Astrocyte (in vitro differentiated cells and primary cell): ENCODE measurements at regions not wholly inside any gene's neighbourhood (a gene's known extent, or its start where the extent isn't known, plus 50 kb on each side); places are given as distances from the start of the nearest gene placed in this dataset.

Experiments used
- EZH2 ChIP-seq: IDR thresholded peaks from 2 replicates; pipeline ENCODE4 v1.6.1; 2012; ENCODE audit warnings: mild to moderate bottlenecking, low read length, inconsistent platforms; ENCODE audit not compliant: insufficient read depth
- TF ChIP-seq, protein P1 (sequence below): IDR thresholded peaks from 2 replicates; pipeline ENCODE4 v1.5.1; 2011; ENCODE audit warnings: low read depth, mild to moderate bottlenecking, inconsistent platforms, low read length, moderate library complexity; ENCODE audit not compliant: insufficient read depth

DNA sequence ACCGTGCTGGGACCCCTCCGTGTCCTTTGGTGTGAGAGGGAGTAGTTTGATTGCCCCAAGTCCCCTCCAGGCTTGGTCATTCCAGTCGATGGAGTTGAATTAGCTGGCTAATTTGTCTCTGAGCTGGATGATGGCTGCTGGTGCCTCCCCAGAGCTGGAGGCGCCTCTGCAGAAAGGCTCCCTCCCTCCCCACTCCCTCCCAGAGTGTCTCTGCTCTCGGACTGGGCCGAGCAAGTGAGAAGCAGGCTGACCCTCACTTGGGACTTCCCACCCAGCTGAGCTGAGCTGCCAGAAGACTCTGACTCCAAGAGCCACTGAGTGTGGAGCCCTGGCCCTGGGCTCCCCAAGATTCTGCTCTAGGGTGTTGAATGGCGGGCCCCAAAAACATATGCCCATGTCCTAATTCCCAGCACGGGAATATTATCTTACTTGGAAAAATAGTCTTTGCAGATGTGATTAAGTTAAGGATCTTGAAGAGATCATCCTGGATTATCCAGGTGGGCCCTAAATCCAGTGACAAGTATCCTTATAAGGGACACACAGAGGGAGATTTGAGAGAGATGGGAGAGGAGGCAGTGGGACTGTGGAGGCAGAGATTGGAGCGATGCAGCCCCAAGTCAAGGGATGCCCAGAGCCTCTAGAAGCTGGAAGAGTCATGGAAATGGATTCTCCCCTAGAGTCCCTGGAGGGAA is 60.7 kb upstream of the TLE3 start:
- TF ChIP-seq, protein P1, sequence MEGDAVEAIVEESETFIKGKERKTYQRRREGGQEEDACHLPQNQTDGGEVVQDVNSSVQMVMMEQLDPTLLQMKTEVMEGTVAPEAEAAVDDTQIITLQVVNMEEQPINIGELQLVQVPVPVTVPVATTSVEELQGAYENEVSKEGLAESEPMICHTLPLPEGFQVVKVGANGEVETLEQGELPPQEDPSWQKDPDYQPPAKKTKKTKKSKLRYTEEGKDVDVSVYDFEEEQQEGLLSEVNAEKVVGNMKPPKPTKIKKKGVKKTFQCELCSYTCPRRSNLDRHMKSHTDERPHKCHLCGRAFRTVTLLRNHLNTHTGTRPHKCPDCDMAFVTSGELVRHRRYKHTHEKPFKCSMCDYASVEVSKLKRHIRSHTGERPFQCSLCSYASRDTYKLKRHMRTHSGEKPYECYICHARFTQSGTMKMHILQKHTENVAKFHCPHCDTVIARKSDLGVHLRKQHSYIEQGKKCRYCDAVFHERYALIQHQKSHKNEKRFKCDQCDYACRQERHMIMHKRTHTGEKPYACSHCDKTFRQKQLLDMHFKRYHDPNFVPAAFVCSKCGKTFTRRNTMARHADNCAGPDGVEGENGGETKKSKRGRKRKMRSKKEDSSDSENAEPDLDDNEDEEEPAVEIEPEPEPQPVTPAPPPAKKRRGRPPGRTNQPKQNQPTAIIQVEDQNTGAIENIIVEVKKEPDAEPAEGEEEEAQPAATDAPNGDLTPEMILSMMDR: no peak
- no peak for TF ChIP-seq EZH2
